Dedifferentiated amniotic fluid mesenchymal stem cell (primary cell): ENCODE measurements at regions not wholly inside any gene's neighbourhood (a gene's known extent, or its start where the extent isn't known, plus 50 kb on each side); places are given as distances from the start of the nearest gene placed in this dataset.

Experiments used
- DNase-seq: peaks from one replicate; pipeline ENCODE4 v3.0.0-alpha.2; 2016; ENCODE audit errors: extremely low spot score

- DNase-seq = no peak
These were observed 440.8 kb upstream of the ATP2B1 start for GRCh38 chr12:90149453-90149852.

DNA sequence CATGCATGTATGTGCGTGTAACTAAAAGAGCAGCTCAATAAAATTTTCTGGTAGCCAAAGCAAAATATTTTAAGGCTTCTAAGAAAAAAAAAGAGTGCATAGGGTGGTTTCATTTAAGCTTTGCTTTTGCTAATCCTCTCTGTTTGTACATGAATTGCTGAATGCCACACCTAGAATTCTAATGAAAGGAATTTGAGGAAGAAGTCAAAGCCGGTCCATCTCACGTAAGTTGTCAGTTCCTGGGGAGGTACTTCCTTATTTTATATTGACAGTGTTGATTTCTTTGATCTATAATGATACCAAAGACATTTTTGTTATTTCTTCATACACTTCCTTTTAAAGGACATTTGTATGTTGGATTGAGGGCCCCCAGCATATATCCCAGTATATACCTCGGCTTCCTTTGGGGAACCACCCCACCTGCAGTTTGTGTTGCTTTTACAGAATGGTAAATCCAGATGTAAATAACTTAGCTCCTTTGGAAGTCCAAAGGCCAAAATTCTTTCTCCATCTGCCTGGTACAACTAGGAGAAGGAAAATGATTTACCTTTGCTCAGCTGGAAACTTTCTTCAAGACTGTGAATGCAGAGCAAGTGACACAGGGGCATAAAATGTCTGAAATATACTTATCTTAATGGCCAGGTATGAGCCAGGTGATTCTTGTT, 420.9 kb upstream of the ATP2B1 start:
- DNase-seq = no peak

- no peak for DNase-seq
These were observed 419.9 kb upstream of the ATP2B1 start for GRCh38 chr12:90128526-90128925.

DNA sequence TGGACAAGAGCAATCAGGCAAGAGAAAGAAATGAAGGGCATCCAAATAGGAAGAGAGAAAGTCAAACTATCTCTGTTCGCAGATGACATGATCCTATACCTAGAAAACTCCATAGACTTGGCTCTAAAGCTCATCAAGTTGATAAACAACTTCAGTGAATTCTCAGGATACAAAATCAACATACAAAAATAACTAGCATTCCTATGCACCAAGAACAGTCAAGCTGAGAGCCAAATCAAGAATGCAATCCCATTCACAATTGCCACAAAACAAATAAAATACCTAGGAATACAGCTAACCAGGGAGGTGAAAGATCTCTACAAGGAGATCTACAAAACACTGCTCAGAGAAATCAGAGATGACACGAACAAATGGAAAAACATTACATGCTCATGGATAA, 417.5 kb upstream of the ATP2B1 start:
- DNase-seq = no peak

DNA sequence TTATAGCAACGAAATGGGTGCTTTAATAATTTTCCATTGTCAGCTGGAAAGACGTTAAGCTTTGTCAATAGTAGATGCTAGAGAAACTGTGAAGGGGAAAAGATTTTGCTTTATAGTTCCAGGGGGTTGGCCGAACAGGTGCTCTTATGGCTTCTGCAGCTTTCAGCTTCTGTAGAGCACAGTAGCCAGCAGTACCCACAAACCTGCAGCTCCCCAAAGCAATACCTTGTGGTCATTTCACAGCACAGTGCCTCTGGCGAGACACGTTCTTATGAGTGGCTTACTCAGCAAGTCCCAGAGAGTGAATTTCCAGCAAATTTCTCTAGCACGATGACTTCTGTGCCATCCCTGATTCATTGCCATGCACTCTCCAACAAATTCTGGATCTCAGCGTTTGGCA, 416.3 kb upstream of the ATP2B1 start:
- DNase-seq = no peak

GRCh38 chr12:90124289-90124688, 415.7 kb upstream of the ATP2B1 start:
- no peak for DNase-seq

DNA sequence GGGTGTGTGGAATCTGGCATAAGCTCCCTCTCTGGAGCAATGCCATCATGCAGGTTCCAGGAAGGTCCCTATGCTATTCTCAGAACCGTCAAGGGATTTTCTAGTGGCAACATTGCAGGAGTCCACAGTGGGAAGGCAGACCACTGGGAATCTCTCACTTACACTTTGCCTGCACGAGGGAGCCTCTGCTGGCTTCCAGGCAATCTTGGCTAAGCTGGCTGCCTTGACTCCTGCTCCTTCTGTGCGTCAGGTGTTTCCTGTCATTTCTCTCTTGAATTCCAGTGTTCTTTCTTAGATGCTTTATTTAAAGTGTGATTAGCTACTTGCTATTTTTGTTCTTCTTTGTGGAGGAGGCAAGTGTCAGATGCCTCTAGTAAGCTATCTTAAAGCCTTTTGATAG, 414.0 kb upstream of the ATP2B1 start:
- no peak for DNase-seq

GRCh38 chr12:90120627-90121026, 412.0 kb upstream of the ATP2B1 start:
- DNase-seq = no peak

DNA sequence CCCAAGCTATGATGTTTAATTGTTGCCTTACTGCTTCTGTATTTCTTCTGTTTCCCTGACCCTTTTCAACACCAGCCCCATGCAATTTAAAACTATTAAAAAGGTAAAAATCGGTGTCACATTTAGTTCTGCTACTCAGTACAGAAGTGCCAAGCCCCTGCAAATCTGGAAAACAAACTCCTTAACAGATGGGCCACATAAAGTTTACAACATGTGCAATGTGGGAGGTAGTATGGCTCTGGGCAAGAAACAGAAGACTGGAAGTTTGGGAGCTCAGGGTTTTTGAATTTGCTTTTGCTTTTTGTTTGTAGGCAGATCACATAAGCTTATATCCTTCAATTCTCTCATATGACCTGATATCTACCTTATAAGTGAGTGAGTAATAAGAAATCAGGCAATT, 404.0 kb upstream of the ATP2B1 start:
- DNase-seq = no peak

GRCh38 chr12:90111791-90112580, 403.3 kb upstream of the ATP2B1 start:
- no peak for DNase-seq

DNA sequence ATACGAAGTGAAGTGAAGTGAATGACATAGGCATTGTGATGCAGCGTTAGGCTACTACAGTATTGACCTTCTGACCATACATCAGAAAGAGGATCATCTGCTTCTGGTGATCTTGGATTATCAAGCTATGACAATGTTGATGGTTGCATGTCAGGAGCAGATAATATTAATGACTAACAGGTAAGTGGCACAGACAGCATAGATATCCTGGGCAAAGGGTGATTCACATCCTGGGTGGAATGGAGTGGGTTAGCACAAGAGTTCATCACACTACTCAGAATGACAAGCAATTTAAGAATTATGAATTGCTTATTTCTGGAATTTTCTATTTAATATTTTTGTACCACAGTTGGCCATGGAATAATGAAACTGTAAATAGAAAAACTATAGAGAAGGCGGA, 397.9 kb upstream of the ATP2B1 start:
- no peak for DNase-seq

DNA sequence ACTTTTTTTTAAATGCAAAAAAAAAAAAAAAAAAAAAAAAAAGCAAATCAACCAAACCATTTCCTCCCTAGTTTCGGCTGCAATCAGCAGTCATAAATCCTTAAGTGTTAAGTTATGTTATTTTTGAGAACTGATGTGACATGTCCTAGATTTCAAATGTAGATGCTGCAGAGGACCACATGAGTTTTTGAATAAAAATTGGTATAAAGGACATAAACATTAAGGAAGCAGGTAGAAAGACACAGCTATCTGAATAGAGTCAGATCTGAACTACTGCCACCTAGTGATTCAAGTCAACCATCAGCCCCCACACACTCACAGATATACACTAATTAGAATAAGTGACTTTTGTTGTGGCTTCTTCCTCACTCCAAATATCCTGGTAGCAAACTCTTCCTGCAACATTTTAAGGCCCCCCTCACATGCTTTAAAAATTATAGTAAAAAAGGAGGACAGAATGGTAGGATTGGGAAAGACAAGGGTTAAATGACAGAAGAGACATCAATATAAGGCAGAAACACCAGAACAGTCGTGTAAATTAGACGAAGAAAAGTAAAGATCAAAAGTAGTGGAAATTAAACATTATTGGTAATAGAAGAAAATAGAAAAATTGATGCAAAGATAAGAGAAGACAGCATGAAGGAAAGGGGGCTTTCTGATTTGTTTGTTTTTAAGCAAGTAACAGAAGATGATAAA, 394.5 kb upstream of the ATP2B1 start:
- DNase-seq = no peak

DNA sequence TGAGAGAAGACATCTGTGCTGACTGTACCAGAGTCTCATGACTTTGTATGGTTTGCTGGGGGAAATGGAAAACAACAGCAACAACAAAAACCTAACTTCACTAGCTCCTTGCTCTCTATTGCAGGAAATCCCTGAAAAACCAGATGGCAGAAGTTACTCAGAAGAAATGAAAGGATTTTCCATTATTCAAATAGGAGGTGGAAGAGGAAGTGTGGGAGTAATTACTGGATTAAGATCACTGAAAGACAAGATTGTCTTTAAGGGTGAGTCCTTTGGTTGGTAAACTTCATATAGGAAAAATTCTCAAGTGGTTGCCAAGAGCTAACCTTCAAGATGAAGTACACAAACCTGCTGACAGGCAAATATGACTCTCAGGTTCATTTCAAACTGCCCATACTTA, 391.9 kb upstream of the ATP2B1 start:
- no peak for DNase-seq

- DNase-seq = peak; percentile 58
These were observed 390.6 kb upstream of the ATP2B1 start for GRCh38 chr12:90099288-90099687.

- DNase-seq = no peak
These were observed 389.6 kb upstream of the ATP2B1 start for GRCh38 chr12:90098132-90098779.

DNA sequence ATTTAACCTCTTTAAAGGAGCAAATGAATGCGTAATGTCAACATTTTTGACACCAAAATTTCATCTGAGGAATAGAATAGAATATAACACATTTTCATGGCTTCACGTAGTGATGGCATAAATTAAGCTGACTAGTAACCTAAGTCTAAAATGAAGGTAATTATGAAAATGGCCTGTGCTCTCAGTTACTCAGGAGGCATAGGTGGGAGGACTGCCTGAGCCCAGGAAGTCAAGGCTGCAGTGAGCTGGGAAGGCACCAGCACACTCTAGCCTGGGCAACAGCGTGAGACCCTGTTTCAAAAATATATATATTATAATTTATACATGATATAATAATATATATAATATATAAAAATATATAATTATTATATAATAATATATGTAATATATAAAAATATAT, 383.2 kb upstream of the ATP2B1 start:
- no peak for DNase-seq

DNA sequence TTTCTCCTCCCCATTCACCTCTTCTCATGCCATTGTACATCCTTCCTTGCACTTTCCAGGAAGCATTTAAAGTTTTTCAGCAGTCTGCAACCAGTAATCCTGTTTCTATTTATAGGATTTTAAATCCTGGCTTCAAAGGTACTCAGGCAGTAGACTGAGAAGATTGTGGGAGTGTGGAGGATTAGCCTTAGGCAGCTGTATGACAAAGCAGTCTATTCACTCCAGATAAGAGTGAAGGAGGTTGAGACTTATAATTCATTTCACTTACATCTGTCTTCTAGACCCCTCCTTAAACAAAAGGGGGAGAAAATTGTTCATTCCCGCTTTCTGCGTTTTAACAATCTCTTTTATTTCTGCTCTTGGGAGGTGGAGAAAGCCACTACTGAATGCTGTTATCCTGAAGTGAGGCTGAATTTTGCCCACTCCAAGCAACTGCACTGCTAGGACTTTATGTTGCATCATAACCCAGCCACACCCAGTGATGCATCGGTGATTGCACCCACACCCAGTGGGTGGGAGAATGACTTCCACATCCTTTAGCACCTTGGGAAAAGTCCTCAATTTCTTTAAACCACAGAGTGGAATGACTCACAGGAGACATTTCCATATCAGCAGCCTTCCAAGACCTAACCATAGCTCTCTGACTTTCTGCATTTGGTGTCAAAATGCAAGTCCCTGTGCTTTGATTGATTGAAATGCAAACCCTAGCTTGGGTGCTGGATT, 382.5 kb upstream of the ATP2B1 start:
- peak; percentile 79 for DNase-seq

DNA sequence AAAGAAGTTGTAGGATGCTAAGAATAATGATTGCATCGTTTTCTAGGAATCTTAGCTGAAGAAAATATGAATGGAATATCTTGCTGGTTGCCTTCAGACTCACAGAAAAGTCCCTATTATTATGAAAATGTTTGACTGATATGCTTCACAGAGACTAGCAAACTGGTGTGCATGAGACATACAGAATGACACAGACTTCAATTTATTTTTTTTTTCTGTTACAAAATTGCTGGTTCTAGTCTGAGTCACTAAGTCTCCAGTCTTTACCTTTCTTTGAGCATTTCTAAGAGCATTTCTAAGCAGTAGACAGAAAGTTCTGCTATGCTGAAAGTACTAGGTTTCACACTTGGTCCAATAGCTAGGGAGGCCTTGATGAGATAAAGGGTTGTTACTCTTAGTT, 377.6 kb upstream of the ATP2B1 start:
- no peak for DNase-seq

DNA sequence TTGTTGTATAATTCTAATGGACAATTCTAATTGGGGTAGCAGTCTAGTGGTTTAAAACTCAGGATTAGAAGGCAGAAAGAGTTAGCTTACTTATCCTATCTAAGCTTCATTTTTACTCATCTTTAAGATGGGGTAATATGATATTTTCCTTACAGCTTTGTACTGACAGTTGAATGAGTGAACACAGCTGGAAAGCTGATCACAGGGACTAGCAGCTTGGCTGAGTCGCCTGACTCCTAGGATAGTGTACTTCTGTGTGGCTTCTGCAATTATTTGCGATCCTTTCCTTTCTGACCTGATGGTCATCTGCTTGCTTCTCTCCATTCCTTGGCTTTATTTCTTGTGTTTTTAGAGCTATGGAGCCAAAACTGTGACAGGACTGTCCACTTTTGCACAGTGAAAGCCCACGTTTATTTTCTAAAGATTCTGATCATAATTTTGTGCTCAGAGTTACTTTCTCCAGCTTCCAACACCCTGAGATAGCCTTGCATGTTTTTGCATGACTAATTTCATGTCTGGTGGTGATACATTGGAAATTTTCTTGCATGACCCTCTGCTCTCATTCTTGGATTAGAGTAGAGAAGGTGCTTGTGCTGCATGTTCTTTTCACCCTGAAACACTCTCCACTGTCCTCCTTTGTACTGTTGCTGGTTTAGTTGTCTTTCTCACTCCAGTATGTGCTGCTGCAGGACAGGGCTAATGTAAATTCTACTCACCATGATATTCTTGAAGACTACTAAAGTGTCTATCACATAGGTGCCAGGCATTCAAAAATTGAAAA, 377.0 kb upstream of the ATP2B1 start:
- DNase-seq = peak; percentile 24

- no peak for DNase-seq
These were observed 375.4 kb upstream of the ATP2B1 start for GRCh38 chr12:90084018-90084417.

GRCh38 chr12:90080616-90081015, 372.0 kb upstream of the ATP2B1 start:
- DNase-seq = no peak
